EH (cell line): ENCODE measurements at regions not wholly inside any gene's neighbourhood (a gene's known extent, or its start where the extent isn't known, plus 50 kb on each side); places are given as distances from the start of the nearest gene placed in this dataset.

Source experiments
- DNase-seq: peaks from one replicate; pipeline ENCODE4 v3.0.0-alpha.2; 2015; ENCODE audit warnings: low read depth

DNA sequence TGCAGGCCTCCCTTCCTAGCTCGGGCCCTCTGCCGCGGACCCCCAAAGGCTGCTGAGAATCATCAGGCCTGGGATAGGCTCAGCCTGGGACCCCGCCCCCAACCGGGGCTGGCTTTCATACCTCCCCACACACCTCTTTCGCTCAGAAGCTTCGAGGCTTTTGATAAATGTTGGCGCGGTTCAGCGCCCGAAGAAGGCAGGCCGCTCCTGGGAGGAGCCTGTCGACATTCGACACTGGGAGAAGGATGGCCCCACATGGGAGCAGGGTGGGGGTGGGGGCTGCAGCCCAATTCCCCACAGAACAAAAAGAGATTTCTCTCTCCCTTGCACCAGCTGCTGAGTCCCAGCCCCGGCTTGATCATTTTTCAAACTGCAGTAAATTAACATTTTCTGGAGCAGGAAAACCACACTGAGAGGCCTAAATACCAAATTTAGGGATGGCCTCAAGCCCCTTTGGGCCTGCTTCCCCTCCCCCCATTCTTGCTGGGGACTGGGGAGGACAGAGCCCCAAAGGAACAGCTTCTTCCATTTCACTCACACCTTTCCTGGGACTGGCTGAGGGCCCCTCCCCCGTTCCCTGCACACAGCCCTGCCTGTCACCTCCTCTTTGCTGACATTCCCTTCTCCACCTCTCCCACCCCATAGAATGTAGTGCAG is 112.9 kb upstream of the PJA1 start:
- no peak for DNase-seq

GRCh38 chrX:69277369-69277990 is 112.2 kb upstream of the PJA1 start:
- DNase-seq = no peak

- DNase-seq = no peak
Observed at GRCh38 chrX:69268611-69269010, 103.4 kb upstream of the PJA1 start.

DNA sequence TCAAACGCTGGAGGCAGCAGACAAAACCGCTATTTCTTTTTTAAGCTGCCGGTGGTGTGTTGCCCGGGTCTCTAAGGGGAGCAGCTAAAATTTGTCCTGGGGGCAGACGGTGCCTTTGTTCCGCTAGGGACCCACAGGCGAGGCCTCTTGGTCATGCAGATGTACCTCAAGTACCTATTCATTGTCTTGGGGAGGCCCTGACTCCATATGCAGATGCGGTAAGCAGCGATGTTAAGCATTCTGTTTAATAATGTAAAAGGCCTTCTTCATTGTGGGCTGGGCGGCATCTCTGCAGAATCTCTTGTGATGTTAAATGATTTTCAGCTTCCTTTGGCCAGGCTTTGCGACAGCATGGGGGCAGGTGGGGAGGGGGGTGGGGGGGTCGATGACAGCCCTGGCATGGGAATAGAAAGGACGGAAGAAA is 98.9 kb upstream of the PJA1 start:
- no peak for DNase-seq

DNA sequence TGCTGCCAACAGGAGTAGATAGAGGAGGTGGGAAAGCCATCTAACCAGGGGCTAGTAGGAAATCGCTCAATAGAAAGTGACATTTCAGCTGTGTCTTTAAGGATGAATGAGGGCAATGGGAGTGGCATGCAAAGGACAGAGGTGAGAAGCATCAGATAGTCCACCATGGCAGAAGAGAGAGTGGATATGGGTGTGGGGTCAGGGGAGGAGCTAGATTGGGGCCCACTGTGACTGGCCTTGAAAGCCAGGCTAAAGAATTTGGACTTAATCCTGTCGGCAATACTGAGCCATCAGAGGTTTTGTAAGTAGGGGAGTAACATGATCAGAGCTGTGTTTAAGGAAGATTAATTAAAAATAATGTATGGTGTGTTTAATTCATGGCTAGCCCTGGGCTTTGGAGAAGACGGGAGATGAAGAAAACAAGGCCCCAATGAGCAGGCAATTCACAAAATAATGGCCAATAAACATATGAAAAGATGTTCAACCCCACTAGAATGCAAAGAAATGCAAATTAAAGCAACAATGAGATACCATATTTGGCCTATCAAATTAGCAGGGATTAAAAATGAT is 98.1 kb upstream of the PJA1 start:
- DNase-seq = no peak

GRCh38 chrX:69262036-69262936 is 97.0 kb upstream of the PJA1 start:
- DNase-seq = no peak

GRCh38 chrX:69260169-69260568 is 94.9 kb upstream of the PJA1 start:
- no peak for DNase-seq

GRCh38 chrX:69258893-69259292 is 93.6 kb upstream of the PJA1 start:
- DNase-seq = no peak

DNA sequence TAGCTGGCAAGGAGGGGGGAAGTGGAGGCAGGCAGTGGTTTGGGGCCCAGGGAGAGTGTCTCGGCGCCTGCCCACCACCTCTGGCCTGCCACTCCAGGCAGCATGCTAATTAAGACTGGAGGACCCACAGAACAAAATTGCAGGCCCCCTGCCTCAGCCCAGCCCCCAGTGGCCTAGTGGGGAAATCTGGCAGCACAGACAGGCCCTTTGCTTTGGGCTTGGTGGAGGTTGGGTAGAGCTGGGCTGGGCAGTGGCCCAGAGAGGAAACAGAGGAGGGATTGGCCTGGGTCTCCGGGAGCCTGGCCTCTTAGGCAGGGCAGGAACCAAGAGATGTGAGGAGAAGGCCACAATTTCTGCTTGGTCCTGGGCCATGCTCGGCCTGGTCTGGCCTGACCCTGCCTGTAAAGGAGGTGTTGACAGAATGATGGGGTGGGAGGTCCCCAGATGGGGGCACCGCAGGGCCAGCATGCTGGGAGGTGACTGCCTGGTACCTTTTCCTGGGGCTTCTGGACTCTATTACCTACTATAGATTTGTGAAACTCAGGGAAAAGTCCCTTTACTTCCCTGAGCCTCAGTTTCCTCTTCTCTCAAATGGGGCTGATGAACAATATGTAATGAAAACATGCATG is 92.4 kb upstream of the PJA1 start:
- DNase-seq = no peak

DNA sequence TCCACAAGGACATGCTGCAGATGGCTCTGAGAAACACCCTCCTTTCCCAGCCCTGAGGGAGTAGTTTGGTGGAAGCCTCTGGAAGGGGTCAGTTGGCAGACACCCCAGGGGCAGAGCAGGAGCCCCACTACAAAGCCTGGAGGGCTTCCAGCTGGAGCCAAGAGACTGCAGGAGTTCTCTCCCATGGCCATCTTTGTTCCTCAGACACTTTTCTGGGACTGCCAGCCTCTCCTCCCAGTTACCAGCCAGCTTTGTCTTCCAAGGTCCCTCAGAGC is 91.0 kb upstream of the PJA1 start:
- no peak for DNase-seq

GRCh38 chrX:69255441-69256290 is 90.4 kb upstream of the PJA1 start:
- DNase-seq = no peak

DNA sequence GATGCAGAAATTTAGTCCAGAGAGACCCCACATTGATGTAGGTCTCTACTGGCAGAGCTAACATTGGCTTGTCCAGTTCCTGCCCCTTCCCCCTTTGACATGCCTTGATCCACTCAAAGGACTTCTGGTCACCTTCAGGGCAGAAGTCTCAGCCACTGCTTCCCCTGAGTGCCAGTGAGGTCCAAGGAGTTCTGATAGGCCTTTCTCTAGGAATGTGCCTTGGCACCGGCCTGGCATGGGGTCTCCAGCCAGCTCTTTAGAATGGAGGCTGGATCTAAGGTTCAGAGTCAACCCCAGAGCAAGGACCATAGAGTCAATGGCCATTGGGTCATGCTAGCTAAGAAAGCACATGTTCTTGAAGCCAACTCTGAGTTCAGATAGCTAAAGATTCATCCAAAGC is 88.6 kb upstream of the PJA1 start:
- no peak for DNase-seq

DNA sequence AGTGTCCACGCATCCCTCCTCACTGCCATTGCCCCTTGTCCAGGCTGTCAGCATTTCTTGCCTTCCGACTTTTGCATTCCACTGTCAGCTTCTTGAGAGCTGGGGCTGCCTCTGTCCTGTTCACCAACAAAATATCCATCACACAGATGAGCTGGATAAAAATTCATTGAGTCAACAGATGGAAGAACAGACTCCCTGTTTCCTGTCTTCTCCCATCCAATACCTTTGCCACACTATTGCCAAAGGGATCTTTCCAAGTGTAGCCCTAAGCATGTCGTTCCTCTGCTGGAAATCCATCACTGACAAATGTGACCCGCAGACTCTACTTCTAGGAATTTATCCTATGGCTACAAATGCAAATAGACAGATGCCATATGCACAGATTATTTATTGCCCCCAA is 78.0 kb upstream of the PJA1 start:
- DNase-seq = no peak

DNA sequence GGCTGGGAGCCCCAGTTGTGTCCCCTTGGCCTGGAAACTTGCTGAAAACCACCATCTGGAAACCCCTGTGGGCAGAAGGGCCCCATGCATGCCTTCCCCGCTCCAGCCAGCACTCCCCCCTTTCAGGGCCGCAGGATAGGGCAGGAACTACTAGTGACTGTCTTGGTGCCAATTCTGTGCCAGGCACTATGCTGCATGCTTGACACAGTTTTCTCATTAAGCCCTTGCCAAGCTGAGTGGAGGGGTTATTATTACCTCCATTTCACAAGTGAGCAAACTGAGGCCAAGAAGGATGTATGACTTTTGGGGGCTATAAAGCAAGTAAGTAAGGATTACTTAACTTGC is 73.6 kb upstream of the PJA1 start:
- DNase-seq = no peak

- DNase-seq = peak; percentile 24
Observed at GRCh38 chrX:69238114-69238886, 73.0 kb upstream of the PJA1 start.

GRCh38 chrX:69237236-69237635 is 72.0 kb upstream of the PJA1 start:
- no peak for DNase-seq

GRCh38 chrX:69236641-69237040 is 71.4 kb upstream of the PJA1 start:
- DNase-seq = no peak

DNA sequence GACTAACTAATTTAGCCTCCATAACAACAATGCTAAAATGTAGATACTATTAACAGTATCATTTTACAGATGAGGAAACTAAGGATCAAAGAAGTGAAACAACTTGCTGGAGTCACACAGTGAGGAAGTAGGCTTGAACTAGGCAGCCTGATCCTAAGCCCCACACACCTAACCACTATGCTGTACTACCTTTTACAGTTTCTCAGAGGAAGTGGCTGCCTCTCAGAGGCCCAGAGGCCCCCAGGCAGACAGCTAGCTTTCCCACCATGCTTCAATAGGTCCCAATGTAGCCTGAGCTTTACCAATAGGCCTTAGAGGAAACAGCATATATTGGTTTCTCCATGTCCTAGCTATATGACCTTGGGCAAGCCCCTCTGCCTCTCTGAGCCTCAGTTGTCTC is 69.4 kb upstream of the PJA1 start:
- DNase-seq = no peak

DNA sequence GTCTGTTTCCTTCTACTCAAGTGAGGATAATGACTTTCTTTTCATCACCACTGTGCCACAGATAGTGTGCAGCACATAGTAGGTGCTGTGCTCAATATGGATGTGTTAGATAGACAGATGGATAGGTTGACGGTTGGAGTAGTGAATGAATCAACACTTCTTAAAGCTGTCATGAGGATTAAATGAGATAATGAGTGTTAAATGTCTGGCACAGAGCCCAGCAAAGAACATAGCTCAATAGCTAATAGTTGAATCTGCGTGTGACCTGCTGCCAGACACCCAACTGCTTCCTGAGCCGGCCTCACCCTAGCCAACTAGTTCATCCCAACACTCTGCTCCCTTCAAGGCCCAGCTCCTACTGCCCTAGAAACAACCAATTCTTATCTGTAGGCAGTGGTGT is 67.7 kb upstream of the PJA1 start:
- no peak for DNase-seq

DNA sequence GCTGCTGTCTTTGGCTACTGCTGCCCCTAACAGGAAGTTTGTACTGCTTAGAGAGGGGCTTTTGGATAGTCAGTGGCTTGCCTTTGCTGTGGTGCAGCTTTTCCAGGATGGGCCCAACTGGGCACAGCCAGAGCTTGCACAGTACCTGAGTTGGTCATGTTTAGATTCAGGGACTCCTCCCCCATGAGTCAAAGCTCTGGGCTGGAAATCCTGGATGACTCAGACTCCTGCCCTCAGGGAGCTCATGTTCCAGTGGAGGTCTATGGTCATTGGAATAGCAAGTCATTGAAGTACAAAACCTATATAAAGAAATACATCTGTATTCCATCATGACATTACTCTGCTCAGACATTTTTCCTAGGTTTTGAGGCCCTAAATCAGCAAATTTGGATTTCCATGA is 66.7 kb upstream of the PJA1 start:
- peak; percentile 15 for DNase-seq

GRCh38 chrX:69229436-69229835 is 64.2 kb upstream of the PJA1 start:
- peak; percentile 80 for DNase-seq
